Neuronal stem cell (in vitro differentiated cells): ENCODE measurements at regions not wholly inside any gene's neighbourhood (a gene's known extent, or its start where the extent isn't known, plus 50 kb on each side); places are given as distances from the start of the nearest gene placed in this dataset.

Experiments
- DNase-seq: peaks from one replicate; pipeline ENCODE4 v3.0.0-alpha.2; 2013; ENCODE audit warnings: low spot score
- H2AFZ ChIP-seq: one replicate; pipeline ENCODE4 v1.6.1; 2013; ENCODE audit warnings: mild to moderate bottlenecking, low read length, inconsistent platforms
- H2AK5ac ChIP-seq: 2 replicates; pipeline ENCODE4 v1.6.1; 2013; ENCODE audit warnings: low read depth, mild to moderate bottlenecking, inconsistent platforms, low read length, moderate library complexity, mixed read lengths
- H2BK120ac ChIP-seq: 2 replicates; pipeline ENCODE4 v1.6.1; 2013; ENCODE audit warnings: low read depth, mild to moderate bottlenecking, inconsistent platforms, low read length, moderate library complexity, mixed read lengths
- H2BK12ac ChIP-seq: one replicate; pipeline ENCODE4 v1.6.1; 2013; ENCODE audit warnings: low read length, inconsistent platforms
- H2BK15ac ChIP-seq: 2 replicates; pipeline ENCODE4 v1.6.1; 2013; ENCODE audit warnings: mild to moderate bottlenecking, low read length, inconsistent platforms, mixed read lengths
- H2BK5ac ChIP-seq: one replicate; pipeline ENCODE4 v1.6.1; 2013; ENCODE audit warnings: inconsistent platforms, mild to moderate bottlenecking, low read length, moderate library complexity
- H3K14ac ChIP-seq: one replicate; pipeline ENCODE4 v1.6.1; 2013; ENCODE audit warnings: low read length, inconsistent platforms
- H3K18ac ChIP-seq: 2 replicates; pipeline ENCODE4 v1.6.1; 2013; ENCODE audit warnings: low read length, inconsistent platforms
- H3K23ac ChIP-seq: 2 replicates; pipeline ENCODE4 v1.6.1; 2013; ENCODE audit warnings: low read depth, mild to moderate bottlenecking, mixed read lengths, low read length, inconsistent platforms; ENCODE audit not compliant: poor library complexity
- H3K27ac ChIP-seq: replicated peaks from 3 replicates; pipeline ENCODE4 v1.5.1; 2013; ENCODE audit warnings: low read length, inconsistent platforms
- H3K27me3 ChIP-seq, 3 experiments: 2 replicates each; pipeline ENCODE4 v1.6.1; 2013; ENCODE audit warnings: low read length in 3 of 3, mild to moderate bottlenecking in 2 of 3, inconsistent platforms in 1 of 3, low read depth in 1 of 3, mixed read lengths in 1 of 3, moderate library complexity in 1 of 3; ENCODE audit not compliant: control insufficient read depth in 3 of 3, insufficient read depth in 3 of 3
- H3K36me3 ChIP-seq, 2 donors: replicated peaks in 1 of 2; 2 replicates each; pipeline ENCODE4 v1.6.1; 2013; ENCODE audit warnings: low read length in 2 of 2; ENCODE audit not compliant: control insufficient read depth in 2 of 2, insufficient read depth in 2 of 2
- H3K4ac ChIP-seq: 2 replicates; pipeline ENCODE4 v1.6.1; 2013; ENCODE audit warnings: inconsistent platforms, mild to moderate bottlenecking, low read length, moderate library complexity
- H3K4me1 ChIP-seq, 2 donors: 1 replicate in 1 of 2; 2 replicates in 1 of 2; pipeline ENCODE4 v1.6.1; 2013; ENCODE audit warnings: low read length in 2 of 2, low read depth in 1 of 2; ENCODE audit not compliant: control insufficient read depth in 2 of 2, insufficient read depth in 1 of 2
- H3K4me2 ChIP-seq: one replicate; pipeline ENCODE4 v1.6.1; 2013; ENCODE audit warnings: mild to moderate bottlenecking, low read length, inconsistent platforms; ENCODE audit not compliant: insufficient read depth, poor library complexity, severe bottlenecking
- H3K4me3 ChIP-seq, 2 donors: 2 replicates each; pipeline ENCODE4 v1.5.1; 2013; ENCODE audit warnings: low read length in 2 of 2, mild to moderate bottlenecking in 2 of 2, inconsistent platforms in 1 of 2, moderate library complexity in 1 of 2
- H3K79me1 ChIP-seq: one replicate; pipeline ENCODE4 v1.6.1; 2013; ENCODE audit warnings: low read depth, mild to moderate bottlenecking, inconsistent platforms, low read length, moderate library complexity
- H3K9ac ChIP-seq: one replicate; pipeline ENCODE4 v1.6.1; 2013; ENCODE audit warnings: mild to moderate bottlenecking, low read depth, low read length, inconsistent platforms; ENCODE audit not compliant: poor library complexity
- H3K9me3 ChIP-seq, 2 donors: replicated peaks in 1 of 2; 2 replicates each; pipeline versions ENCODE3 to v1.6.1; 2013; ENCODE audit warnings: low read length in 2 of 2, mild to moderate bottlenecking in 2 of 2, inconsistent platforms in 1 of 2, low read depth in 1 of 2, mixed read lengths in 1 of 2, moderate library complexity in 1 of 2; ENCODE audit not compliant: control insufficient read depth in 2 of 2, insufficient read depth in 1 of 2
- H4K8ac ChIP-seq: one replicate; pipeline ENCODE4 v1.6.1; 2013; ENCODE audit warnings: low read depth, mild to moderate bottlenecking, inconsistent platforms, low read length, moderate library complexity
- H4K91ac ChIP-seq: one replicate; pipeline ENCODE4 v1.6.1; 2013; ENCODE audit warnings: low read length, low read depth, mild to moderate bottlenecking, inconsistent platforms; ENCODE audit not compliant: poor library complexity
- WGBS, 2 donors: extraction: QIAGEN DNeasy Blood & Tissue Kit; methylation state at CpG; one replicate each; pipeline ENCODE4 v1.1.7; 2013; ENCODE audit warnings: missing lambda C conversion rate in 2 of 2, mixed read lengths in 1 of 2; ENCODE audit not compliant: insufficient read length in 2 of 2, insufficient replicate concordance in 1 of 2; ENCODE audit errors: extremely low coverage in 2 of 2; 5-methylcytosine and 5-hydroxymethylcytosine counted together

- H2BK12ac ChIP-seq = no peak overlapping the region
- H3K18ac ChIP-seq = no peak overlapping the region
- no peak overlapping the region for H4K91ac ChIP-seq
- H3K4me1 ChIP-seq = peaks cover 0 to 3% of the 10 kb centered on the region in 2 donors
- WGBS, 2 donors = no CpG with 5 or more reads among the region's 17 CpGs
- no peaks in the 10 kb centered on the region for H3K79me1 ChIP-seq
- H2AFZ ChIP-seq = peak overlapping the region; percentile 51
- H2BK5ac ChIP-seq = no peak overlapping the region
- H3K4ac ChIP-seq = no peak overlapping the region
- no peak for DNase-seq
- H3K4me2 ChIP-seq = no peak overlapping the region
- no peak overlapping the region for H2AK5ac ChIP-seq
- H3K27ac ChIP-seq = no peak overlapping the region
- H3K4me3 ChIP-seq = no peak overlapping the region
- no peaks in the 10 kb centered on the region for H3K27me3 ChIP-seq
- H2BK120ac ChIP-seq = no peak overlapping the region
- no peak overlapping the region for H3K14ac ChIP-seq
- no peak overlapping the region for H4K8ac ChIP-seq
- no peaks in the 10 kb centered on the region for H3K36me3 ChIP-seq
- H2BK15ac ChIP-seq = no peak overlapping the region
- H3K9ac ChIP-seq = no peak overlapping the region
- H3K9me3 ChIP-seq = no peaks in the 10 kb centered on the region
- no peak overlapping the region for H3K23ac ChIP-seq
Observed at GRCh38 chr10:4024027-4024426, 239.0 kb upstream of the KLF6 start.

GRCh38 chr10:4022473-4022872 is 237.5 kb upstream of the KLF6 start:
- Histone ChIP-seq H2BK12ac (no peak overlapping the region), H3K9ac (no peak overlapping the region), H3K36me3 (no peaks in the 10 kb centered on the region), H2BK15ac (no peak overlapping the region), H2AK5ac (no peak overlapping the region), H4K8ac (no peak overlapping the region), H3K79me1 (no peaks in the 10 kb centered on the region), H3K23ac (no peak overlapping the region), H3K9me3 (no peaks in the 10 kb centered on the region), H3K27ac (no peak overlapping the region), H3K4me1 (peaks cover 0 to 3% of the 10 kb centered on the region in 2 donors), H3K14ac (no peak overlapping the region), H4K91ac (no peak overlapping the region), H3K4me3 (no peak overlapping the region), H2AFZ (no peak overlapping the region), H2BK120ac (no peak overlapping the region), H3K4me2 (no peak overlapping the region), H2BK5ac (no peak overlapping the region), H3K4ac (no peak overlapping the region), H3K18ac (no peak overlapping the region), H3K27me3 (no peaks in the 10 kb centered on the region)
- no peak for DNase-seq
- no CpG with 5 or more reads among the region's 7 CpGs for WGBS, 2 donors

- H3K27me3 ChIP-seq = no peaks in the 10 kb centered on the region
- no peak overlapping the region for H2BK12ac ChIP-seq
- WGBS, 2 donors = no CpG with 5 or more reads among the region's 5 CpGs
- no peak overlapping the region for H3K4ac ChIP-seq
- no peak overlapping the region for H2AK5ac ChIP-seq
- no peaks in the 10 kb centered on the region for H3K79me1 ChIP-seq
- peaks cover 0 to 3% of the 10 kb centered on the region in 2 donors for H3K4me1 ChIP-seq
- no peak overlapping the region for H4K91ac ChIP-seq
- no peak overlapping the region for H3K4me3 ChIP-seq
- H3K9ac ChIP-seq = no peak overlapping the region
- no peak overlapping the region for H2BK120ac ChIP-seq
- H3K9me3 ChIP-seq = no peaks in the 10 kb centered on the region
- H2AFZ ChIP-seq = no peak overlapping the region
- no peak overlapping the region for H3K18ac ChIP-seq
- H4K8ac ChIP-seq = no peak overlapping the region
- H3K14ac ChIP-seq = no peak overlapping the region
- H3K36me3 ChIP-seq = no peaks in the 10 kb centered on the region
- DNase-seq = no peak
- H2BK15ac ChIP-seq = no peak overlapping the region
- no peak overlapping the region for H3K27ac ChIP-seq
- H3K23ac ChIP-seq = no peak overlapping the region
- H3K4me2 ChIP-seq = no peak overlapping the region
- no peak overlapping the region for H2BK5ac ChIP-seq
Observed at GRCh38 chr10:4020631-4021030, 235.6 kb upstream of the KLF6 start.

- no peaks in the 10 kb centered on the region for H3K27me3 ChIP-seq
- no peak overlapping the region for H2BK15ac ChIP-seq
- H2BK5ac ChIP-seq = no peak overlapping the region
- no peak overlapping the region for H2BK120ac ChIP-seq
- no peak overlapping the region for H2AFZ ChIP-seq
- no peaks in the 10 kb centered on the region for H3K79me1 ChIP-seq
- H2AK5ac ChIP-seq = no peak overlapping the region
- H3K9ac ChIP-seq = no peak overlapping the region
- no peak overlapping the region for H3K4me2 ChIP-seq
- no peak overlapping the region for H2BK12ac ChIP-seq
- no CpG with 5 or more reads among the region's 4 CpGs for WGBS, 2 donors
- H3K9me3 ChIP-seq = no peaks in the 10 kb centered on the region
- H4K91ac ChIP-seq = no peak overlapping the region
- no peaks in the 10 kb centered on the region for H3K36me3 ChIP-seq
- H3K4ac ChIP-seq = no peak overlapping the region
- H3K4me3 ChIP-seq = no peak overlapping the region
- H3K14ac ChIP-seq = no peak overlapping the region
- H3K23ac ChIP-seq = no peak overlapping the region
- H3K18ac ChIP-seq = no peak overlapping the region
- H3K4me1 ChIP-seq = no peaks in the 10 kb centered on the region
- no peak for DNase-seq
- no peak overlapping the region for H4K8ac ChIP-seq
- H3K27ac ChIP-seq = no peak overlapping the region
Observed at GRCh38 chr10:4018054-4018511, 233.1 kb upstream of the KLF6 start.
